ENCODE measurements at regions not wholly inside any gene's neighbourhood (a gene's known extent, or its start where the extent isn't known, plus 50 kb on each side); places are given as distances from the start of the nearest gene placed in this dataset.

DNA sequence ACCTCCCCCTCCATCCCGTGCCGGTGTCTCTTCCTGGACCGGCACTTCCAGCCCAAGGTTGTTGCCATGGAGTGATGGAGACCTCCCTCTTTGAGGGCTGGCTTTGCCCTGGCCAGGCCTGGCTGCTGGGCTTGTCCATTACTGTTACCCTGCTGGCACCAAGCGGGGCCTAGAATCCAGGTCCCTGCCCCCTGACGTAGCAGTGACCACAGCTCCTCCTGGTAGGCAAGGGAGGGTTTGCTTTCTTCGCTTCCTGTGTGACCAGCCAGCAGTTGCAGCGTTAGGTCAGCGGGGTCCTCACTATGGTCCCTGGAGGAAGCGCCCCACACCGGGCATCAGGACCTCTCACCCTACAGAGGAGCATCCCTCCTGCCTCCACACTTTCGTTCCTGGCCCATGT, 146.7 kb upstream of the COL5A1 start:
- no peak for TF ChIP-seq GATA3 (IDR thresholded peaks at IDR 0.05; ENCODE audit: low read depth, low read length)
- no peak for TF ChIP-seq GATA2 (IDR thresholded peaks at IDR 0.05; ENCODE audit: low read depth, low read length)

Data from SH-SY5Y (cell line).